NCI-H2081 (cell line): ENCODE measurements at regions not wholly inside any gene's neighbourhood (a gene's known extent, or its start where the extent isn't known, plus 50 kb on each side); places are given as distances from the start of the nearest gene placed in this dataset.
"Not testable (repeated sequence)": the region's sequence is repeated elsewhere in the genome, so short reads cannot be mapped to it uniquely, and the experiment has no call there.

ENCODE experiments used
- DNase-seq, 2 experiments: peaks; one replicate each; lab custom pipeline; 2025; lab: John Stamatoyannopoulos, UW

- no peak for DNase-seq
Observed at GRCh38 chr6:6482256-6482655, 106.3 kb upstream of the LY86 start.

GRCh38 chr6:6483168-6483567 is 105.4 kb upstream of the LY86 start:
- no peak for DNase-seq

GRCh38 chr6:6483733-6484132 is 104.8 kb upstream of the LY86 start:
- no peak for DNase-seq

- DNase-seq, result no peak
Observed at GRCh38 chr6:6484681-6485080, 103.8 kb upstream of the LY86 start.

- no peak for DNase-seq
Observed at GRCh38 chr6:6486595-6486994, 101.9 kb upstream of the LY86 start.

GRCh38 chr6:6491761-6492160 is 96.8 kb upstream of the LY86 start:
- DNase-seq, result no peak

GRCh38 chr6:6492675-6493074 is 95.8 kb upstream of the LY86 start:
- no peak for DNase-seq

- DNase-seq, result not testable (repeated sequence)
Observed at GRCh38 chr6:6494139-6494538, 94.4 kb upstream of the LY86 start.

- peak; percentile 55 to 66 for DNase-seq
Observed at GRCh38 chr6:6494677-6495076, 93.8 kb upstream of the LY86 start.

GRCh38 chr6:6495851-6496250 is 92.7 kb upstream of the LY86 start:
- no peak for DNase-seq

- DNase-seq, result no peak
Observed at GRCh38 chr6:6497541-6497940, 91.0 kb upstream of the LY86 start.

- DNase-seq, result no peak
Observed at GRCh38 chr6:6497976-6498375, 90.5 kb upstream of the LY86 start.

- no peak for DNase-seq
Observed at GRCh38 chr6:6503191-6503590, 85.3 kb upstream of the LY86 start.

GRCh38 chr6:6505111-6505510 is 83.4 kb upstream of the LY86 start:
- no peak for DNase-seq

- no peak for DNase-seq
Observed at GRCh38 chr6:6508643-6509042, 79.9 kb upstream of the LY86 start.

GRCh38 chr6:6509284-6509683 is 79.2 kb upstream of the LY86 start:
- no peak for DNase-seq

- no peak for DNase-seq
Observed at GRCh38 chr6:6512711-6513110, 75.8 kb upstream of the LY86 start.

GRCh38 chr6:6515691-6516607 is 72.6 kb upstream of the LY86 start:
- no peak for DNase-seq

GRCh38 chr6:6516666-6517458 is 71.7 kb upstream of the LY86 start:
- DNase-seq, result no peak

GRCh38 chr6:6518631-6519427 is 69.7 kb upstream of the LY86 start:
- DNase-seq, result no peak

GRCh38 chr6:6521961-6522482 is 66.5 kb upstream of the LY86 start:
- no peak for DNase-seq

GRCh38 chr6:6522709-6523108 is 65.8 kb upstream of the LY86 start:
- DNase-seq, result no peak
